Dendritic cell treated with granulocyte-macrophage colony-stimulating factor and Interleukin-4, amounts not matched to agents 40 ng/mL and 50 ng/mL, for 4 days (primary cell): ENCODE measurements at regions not wholly inside any gene's neighbourhood (a gene's known extent, or its start where the extent isn't known, plus 50 kb on each side); places are given as distances from the start of the nearest gene placed in this dataset.

Source experiments
- H3K27ac Mint-ChIP-seq: one replicate; pipeline ENCODE4 v1.8.0; 2022; ENCODE audit warnings: mild to moderate bottlenecking, mixed read lengths
- H3K27me3 Mint-ChIP-seq: one replicate; pipeline ENCODE4 v1.8.0; 2022; ENCODE audit warnings: mild to moderate bottlenecking, mixed read lengths
- H3K36me3 Mint-ChIP-seq: one replicate; pipeline ENCODE4 v1.8.0; 2022; ENCODE audit warnings: low read depth, mixed read lengths
- H3K4me1 Mint-ChIP-seq: one replicate; pipeline ENCODE4 v1.8.0; 2022; ENCODE audit warnings: low read depth, mixed read lengths
- H3K4me3 Mint-ChIP-seq: one replicate; pipeline ENCODE4 v1.8.0; 2022; ENCODE audit warnings: mild to moderate bottlenecking, moderate library complexity, mixed read lengths
- H3K9me3 Mint-ChIP-seq: one replicate; pipeline ENCODE4 v1.8.0; 2022; ENCODE audit warnings: mixed read lengths
- intact Hi-C: fragments of 100-400 bp; cut with micrococcal nuclease; formaldehyde crosslinking; loops from one replicate; pipeline ENCODE4 v1.15.0; 2022

- H3K27ac Mint-ChIP-seq = no peak overlapping the region
- H3K9me3 Mint-ChIP-seq = no peaks in the 10 kb centered on the region
- intact Hi-C loops = no loop called here
- H3K36me3 Mint-ChIP-seq = no peaks in the 10 kb centered on the region
- H3K4me3 Mint-ChIP-seq = no peak overlapping the region
- H3K4me1 Mint-ChIP-seq = no peaks in the 10 kb centered on the region
- no peaks in the 10 kb centered on the region for H3K27me3 Mint-ChIP-seq
These were observed 1420.7 kb downstream of the TBC1D22A start for GRCh38 chr22:48182846-48183805.

- H3K36me3 Mint-ChIP-seq = no peaks in the 10 kb centered on the region
- H3K27me3 Mint-ChIP-seq = no peaks in the 10 kb centered on the region
- no peak overlapping the region for H3K27ac Mint-ChIP-seq
- no peaks in the 10 kb centered on the region for H3K9me3 Mint-ChIP-seq
- no peak overlapping the region for H3K4me3 Mint-ChIP-seq
- intact Hi-C loops = no loop called here
- no peaks in the 10 kb centered on the region for H3K4me1 Mint-ChIP-seq
These were observed 1419.6 kb downstream of the TBC1D22A start for GRCh38 chr22:48182031-48182430.

GRCh38 chr22:48181263-48181955 lies 1419.0 kb downstream of the TBC1D22A start:
- no peak overlapping the region for H3K27ac Mint-ChIP-seq
- no peaks in the 10 kb centered on the region for H3K9me3 Mint-ChIP-seq
- H3K36me3 Mint-ChIP-seq = no peaks in the 10 kb centered on the region
- H3K4me3 Mint-ChIP-seq = no peak overlapping the region
- no peaks in the 10 kb centered on the region for H3K27me3 Mint-ChIP-seq
- no peaks in the 10 kb centered on the region for H3K4me1 Mint-ChIP-seq
- intact Hi-C loops = no loop called here

GRCh38 chr22:48180631-48181030 lies 1418.2 kb downstream of the TBC1D22A start:
- Mint-ChIP-seq H3K4me3 (no peak overlapping the region), H3K36me3 (no peaks in the 10 kb centered on the region), H3K4me1 (no peaks in the 10 kb centered on the region), H3K9me3 (no peaks in the 10 kb centered on the region), H3K27ac (no peak overlapping the region), H3K27me3 (no peaks in the 10 kb centered on the region)
- intact Hi-C loops = no loop called here

- Mint-ChIP-seq H3K27ac (no peak overlapping the region), H3K36me3 (no peaks in the 10 kb centered on the region), H3K9me3 (no peaks in the 10 kb centered on the region), H3K27me3 (no peaks in the 10 kb centered on the region), H3K4me1 (no peaks in the 10 kb centered on the region), H3K4me3 (no peak overlapping the region)
- intact Hi-C loops = no loop called here
These were observed 1417.4 kb downstream of the TBC1D22A start for GRCh38 chr22:48179571-48180546.

GRCh38 chr22:48178536-48178935 lies 1416.1 kb downstream of the TBC1D22A start:
- no peak overlapping the region for H3K4me3 Mint-ChIP-seq

GRCh38 chr22:48177631-48178030 lies 1415.2 kb downstream of the TBC1D22A start:
- intact Hi-C loops = no loop called here
- H3K36me3 Mint-ChIP-seq = no peaks in the 10 kb centered on the region
- no peaks in the 10 kb centered on the region for H3K9me3 Mint-ChIP-seq
- H3K4me1 Mint-ChIP-seq = no peaks in the 10 kb centered on the region
- H3K4me3 Mint-ChIP-seq = no peak overlapping the region
- H3K27ac Mint-ChIP-seq = no peak overlapping the region
- no peaks in the 10 kb centered on the region for H3K27me3 Mint-ChIP-seq

More at GRCh38 chr22:48178536-48178935, 1416.1 kb downstream of the TBC1D22A start:
- no peaks in the 10 kb centered on the region for H3K27me3 Mint-ChIP-seq
- no peaks in the 10 kb centered on the region for H3K4me1 Mint-ChIP-seq
- no peaks in the 10 kb centered on the region for H3K36me3 Mint-ChIP-seq
- no peak overlapping the region for H3K27ac Mint-ChIP-seq
- intact Hi-C loops = no loop called here
- no peaks in the 10 kb centered on the region for H3K9me3 Mint-ChIP-seq

- Mint-ChIP-seq H3K27ac (no peak overlapping the region), H3K36me3 (no peaks in the 10 kb centered on the region), H3K9me3 (no peaks in the 10 kb centered on the region), H3K4me1 (no peaks in the 10 kb centered on the region), H3K4me3 (no peak overlapping the region), H3K27me3 (peaks cover 1% of the 10 kb centered on the region)
- intact Hi-C loops = no loop called here
These were observed 1413.3 kb downstream of the TBC1D22A start for GRCh38 chr22:48175721-48176120.

- intact Hi-C loops = no loop called here
- Mint-ChIP-seq H3K27me3 (peaks cover 1% of the 10 kb centered on the region), H3K36me3 (no peaks in the 10 kb centered on the region), H3K4me3 (no peak overlapping the region), H3K4me1 (no peaks in the 10 kb centered on the region), H3K9me3 (no peaks in the 10 kb centered on the region), H3K27ac (no peak overlapping the region)
These were observed 1411.3 kb downstream of the TBC1D22A start for GRCh38 chr22:48173773-48174160.

- Mint-ChIP-seq H3K4me3 (no peak overlapping the region), H3K27me3 (peaks cover 1% of the 10 kb centered on the region), H3K27ac (no peak overlapping the region), H3K9me3 (no peaks in the 10 kb centered on the region), H3K4me1 (no peaks in the 10 kb centered on the region), H3K36me3 (no peaks in the 10 kb centered on the region)
- intact Hi-C loops = no loop called here
These were observed 1410.8 kb downstream of the TBC1D22A start for GRCh38 chr22:48173061-48173772.

GRCh38 chr22:48171271-48171691 lies 1408.8 kb downstream of the TBC1D22A start:
- H3K27me3 Mint-ChIP-seq = peaks cover 1% of the 10 kb centered on the region
- no peaks in the 10 kb centered on the region for H3K36me3 Mint-ChIP-seq
- H3K4me1 Mint-ChIP-seq = no peaks in the 10 kb centered on the region
- intact Hi-C loops = no loop called here
- no peaks in the 10 kb centered on the region for H3K9me3 Mint-ChIP-seq
- no peak overlapping the region for H3K27ac Mint-ChIP-seq
- H3K4me3 Mint-ChIP-seq = no peak overlapping the region

- Mint-ChIP-seq H3K27ac (no peak overlapping the region), H3K4me3 (no peak overlapping the region), H3K4me1 (no peaks in the 10 kb centered on the region), H3K27me3 (peaks cover 2% of the 10 kb centered on the region), H3K9me3 (no peaks in the 10 kb centered on the region), H3K36me3 (no peaks in the 10 kb centered on the region)
- intact Hi-C loops = no loop called here
These were observed 1406.8 kb downstream of the TBC1D22A start for GRCh38 chr22:48169227-48169626.

GRCh38 chr22:48167238-48167637 lies 1404.8 kb downstream of the TBC1D22A start:
- H3K27me3 Mint-ChIP-seq = peaks cover 2% of the 10 kb centered on the region
- no peaks in the 10 kb centered on the region for H3K9me3 Mint-ChIP-seq
- no peak overlapping the region for H3K27ac Mint-ChIP-seq
- H3K4me1 Mint-ChIP-seq = no peaks in the 10 kb centered on the region
- no peak overlapping the region for H3K4me3 Mint-ChIP-seq
- H3K36me3 Mint-ChIP-seq = no peaks in the 10 kb centered on the region
- intact Hi-C loops = no loop called here
